ENCODE measurements at regions not wholly inside any gene's neighbourhood (a gene's known extent, or its start where the extent isn't known, plus 50 kb on each side); places are given as distances from the start of the nearest gene placed in this dataset.

DNA sequence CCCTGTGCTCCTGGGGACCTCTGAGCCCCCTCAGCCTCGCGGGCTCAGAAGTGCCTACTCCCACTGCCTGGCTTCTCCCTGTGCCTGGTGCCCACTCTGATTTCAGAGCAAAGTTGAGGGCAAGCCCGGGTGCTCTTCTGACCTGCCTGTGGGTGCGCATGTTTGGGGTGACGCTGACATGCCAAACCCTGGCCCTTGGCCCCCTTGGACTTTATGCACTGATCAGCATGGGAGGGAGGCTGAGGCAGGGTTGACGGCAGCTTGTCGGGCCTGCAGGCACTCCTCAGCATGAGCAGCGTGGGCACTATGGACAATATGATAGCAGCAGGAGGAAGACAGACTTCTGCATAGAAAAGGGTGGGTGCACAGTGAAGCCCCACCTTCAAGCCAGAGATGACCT, 279.3 kb upstream of the KLF12 start:
- Histone ChIP-seq H3K9me3 (no peaks in the 10 kb centered on the region), H3K36me3 (no peaks in the 10 kb centered on the region), H3K27me3 (no peaks in the 10 kb centered on the region), H3K4me1 (ENCODE audit: insufficient read depth) (no peaks in the 10 kb centered on the region), H3K4me3 (no peak overlapping the region), H3K27ac (no peak overlapping the region)
- DNase-seq: no peak
- WGBS, 3 donors: 93 to 98% (median 98%) methylated on average over 8 of the region's 8 CpGs
- TF ChIP-seq CTCF (IDR thresholded peaks at IDR 0.05) (no peak), EP300 (IDR thresholded peaks at IDR 0.05) (no peak), POLR2A (IDR thresholded peaks at IDR 0.05) (no peak)
- intact Hi-C loops (cut with DNase I): no loop called here

- intact Hi-C loops (cut with DNase I): no loop called here
- 18 to 47% (median 46%) methylated on average over 5 of the region's 5 CpGs for WGBS, 3 donors
- no peaks in the 10 kb centered on the region for H3K9me3 ChIP-seq
- no peak overlapping the region for H3K4me3 ChIP-seq
- no peaks in the 10 kb centered on the region for H3K4me1 ChIP-seq (ENCODE audit: insufficient read depth)
- H3K36me3 ChIP-seq: no peaks in the 10 kb centered on the region
- TF ChIP-seq CTCF (IDR thresholded peaks at IDR 0.05): no peak
- TF ChIP-seq EP300 (IDR thresholded peaks at IDR 0.05): no peak
- TF ChIP-seq POLR2A (IDR thresholded peaks at IDR 0.05): no peak
- DNase-seq: no peak
- H3K27me3 ChIP-seq: no peaks in the 10 kb centered on the region
- H3K27ac ChIP-seq: no peak overlapping the region
Measured at GRCh38 chr13:74409551-74409950, 275.3 kb upstream of the KLF12 start.

- TF ChIP-seq POLR2A (IDR thresholded peaks at IDR 0.05) (no peak), EP300 (IDR thresholded peaks at IDR 0.05) (no peak), CTCF (IDR thresholded peaks at IDR 0.05) (no peak)
- H3K4me1 ChIP-seq (ENCODE audit: insufficient read depth): no peaks in the 10 kb centered on the region
- H3K27ac ChIP-seq: no peak overlapping the region
- no peak for DNase-seq
- H3K4me3 ChIP-seq: no peak overlapping the region
- intact Hi-C loops (cut with DNase I): no loop called here
- H3K36me3 ChIP-seq: no peaks in the 10 kb centered on the region
- H3K9me3 ChIP-seq: no peaks in the 10 kb centered on the region
- WGBS, 3 donors: 46 to 58% (median 48%) methylated on average over 3 of the region's 3 CpGs
- no peaks in the 10 kb centered on the region for H3K27me3 ChIP-seq
Measured at GRCh38 chr13:74406420-74406819, 272.2 kb upstream of the KLF12 start.

GRCh38 chr13:74398599-74398998, 264.4 kb upstream of the KLF12 start:
- H3K4me1 ChIP-seq (ENCODE audit: insufficient read depth): no peaks in the 10 kb centered on the region
- TF ChIP-seq CTCF (IDR thresholded peaks at IDR 0.05): no peak
- no peak for TF ChIP-seq EP300 (IDR thresholded peaks at IDR 0.05)
- no peak for TF ChIP-seq POLR2A (IDR thresholded peaks at IDR 0.05)
- no peak overlapping the region for H3K27ac ChIP-seq
- intact Hi-C loops (cut with DNase I): no loop called here
- H3K4me3 ChIP-seq: no peak overlapping the region
- H3K9me3 ChIP-seq: no peaks in the 10 kb centered on the region
- DNase-seq: no peak
- 84 to 95% (median 93%) methylated on average over 4 of the region's 4 CpGs for WGBS, 3 donors
- H3K27me3 ChIP-seq: no peaks in the 10 kb centered on the region
- no peaks in the 10 kb centered on the region for H3K36me3 ChIP-seq

- DNase-seq: no peak
- H3K4me3 ChIP-seq: no peak overlapping the region
- intact Hi-C loops (cut with DNase I): no loop called here
- TF ChIP-seq POLR2A (IDR thresholded peaks at IDR 0.05) (no peak), EP300 (IDR thresholded peaks at IDR 0.05) (no peak), CTCF (IDR thresholded peaks at IDR 0.05) (no peak)
- no peak overlapping the region for H3K27ac ChIP-seq
- peaks cover 0 to 3% of the 10 kb centered on the region in 2 donors for H3K9me3 ChIP-seq
- H3K4me1 ChIP-seq (ENCODE audit: insufficient read depth): no peaks in the 10 kb centered on the region
- H3K36me3 ChIP-seq: no peaks in the 10 kb centered on the region
- 72 to 94% (median 75%) methylated on average over 5 of the region's 5 CpGs for WGBS, 3 donors
- no peaks in the 10 kb centered on the region for H3K27me3 ChIP-seq
Measured at GRCh38 chr13:74389056-74389455, 254.9 kb upstream of the KLF12 start.

Measured in ovary (tissue), 7 donors.